BJ (cell line): ENCODE measurements at regions not wholly inside any gene's neighbourhood (a gene's known extent, or its start where the extent isn't known, plus 50 kb on each side); places are given as distances from the start of the nearest gene placed in this dataset.

Source experiments
- CTCF ChIA-PET: fragments of 350-600 bp; formaldehyde crosslinking; extraction: SDS; loops from one replicate; lab custom pipeline; 2021; ENCODE audit warnings: antibody characterized with exemption, inconsistent platforms; lab: Yijun Ruan, JAX
- POLR2A ChIA-PET: fragments of 300-600 bp; sonication (Branson Sonifier 250); formaldehyde crosslinking; extraction: SDS; loops from one replicate; lab custom pipeline; 2021; ENCODE audit warnings: antibody characterized with exemption; lab: Charles Lee
- DNase-seq: peaks from one replicate; pipeline ENCODE4 v3.0.0-alpha.2; 2011; ENCODE audit warnings: low read depth
- H3K27me3 ChIP-seq: 2 replicates; pipeline ENCODE4 v1.6.0; 2011; ENCODE audit warnings: low read length; ENCODE audit not compliant: control insufficient read depth, insufficient read depth
- H3K36me3 ChIP-seq: 2 replicates; pipeline ENCODE4 v1.5.1; 2011; ENCODE audit warnings: low read length; ENCODE audit not compliant: control insufficient read depth, insufficient read depth
- H3K4me3 ChIP-seq: 2 replicates; pipeline ENCODE4 v1.5.1; 2011; ENCODE audit warnings: low read depth, mild to moderate bottlenecking, control low read depth, low read length
- CTCF ChIP-seq: IDR thresholded peaks from 2 replicates; pipeline ENCODE4 v1.5.1; 2011; ENCODE audit warnings: low read depth, mild to moderate bottlenecking, control low read depth, inconsistent platforms, low read length, moderate library complexity; ENCODE audit not compliant: insufficient read depth

- no peaks in the 10 kb centered on the region for H3K36me3 ChIP-seq
- H3K27me3 ChIP-seq = no peaks in the 10 kb centered on the region
- ChIA-PET POLR2A (no interaction called here), CTCF (no interaction called here)
- no peak overlapping the region for H3K4me3 ChIP-seq
- peak; percentile 86 for DNase-seq
- no peak for TF ChIP-seq CTCF
Observed at GRCh38 chr4:33715841-33716395, 2528.4 kb downstream of the ARAP2 start.

GRCh38 chr4:33722254-33722653, 2522.1 kb downstream of the ARAP2 start:
- DNase-seq = peak; percentile 79
- POLR2A ChIA-PET = no interaction called here

GRCh38 chr4:33722800-33723516, 2521.4 kb downstream of the ARAP2 start:
- ChIA-PET POLR2A (no interaction called here), CTCF (interaction anchor here (0.6 to 1.1 kb wide), 2 partner anchors 10 to 677 kb away, joined by 3 read pairs; no protein-coding TSS in a partner anchor)
- peak; percentile 39; the same call in 1 of the 2 replicates for TF ChIP-seq CTCF
- Histone ChIP-seq H3K4me3 (no peak overlapping the region), H3K27me3 (no peaks in the 10 kb centered on the region), H3K36me3 (no peaks in the 10 kb centered on the region)
- DNase-seq = no peak

More at GRCh38 chr4:33722254-33722653, 2522.1 kb downstream of the ARAP2 start:
- Histone ChIP-seq H3K27me3 (no peaks in the 10 kb centered on the region), H3K4me3 (no peak overlapping the region), H3K36me3 (no peaks in the 10 kb centered on the region)
- no peak for TF ChIP-seq CTCF
- CTCF ChIA-PET = interaction anchor here (0.6 kb wide), 1 partner anchor 678 kb away, joined by 3 read pairs; no protein-coding TSS in a partner anchor

- no peaks in the 10 kb centered on the region for H3K27me3 ChIP-seq
- CTCF ChIA-PET = no interaction called here
Observed at GRCh38 chr4:33724685-33725084, 2519.6 kb downstream of the ARAP2 start.

More at GRCh38 chr4:33724685-33725084, 2519.6 kb downstream of the ARAP2 start:
- DNase-seq = no peak
- Histone ChIP-seq H3K36me3 (no peaks in the 10 kb centered on the region), H3K4me3 (no peak overlapping the region)
- POLR2A ChIA-PET = no interaction called here
- no peak for TF ChIP-seq CTCF
